Suprapubic skin (tissue), 3 donors: ENCODE measurements at regions not wholly inside any gene's neighbourhood (a gene's known extent, or its start where the extent isn't known, plus 50 kb on each side); places are given as distances from the start of the nearest gene placed in this dataset.

Experiments used
- EP300 ChIP-seq: sonication (generic); formaldehyde crosslinking; IDR thresholded peaks from one replicate; pipeline ENCODE4 v1.6.1; 2017; ENCODE audit warnings: antibody characterized with exemption
- TF ChIP-seq, protein P1 (sequence below), 2 donors: fragments of 200-600 bp in 1 of 2; fragments of 450-650 bp in 1 of 2; sonication (generic) in 1 of 2; IDR thresholded peaks; one replicate each; pipeline ENCODE4 v1.5.1; 2016 to 2019; ENCODE audit warnings: antibody characterized with exemption in 2 of 2, mild to moderate bottlenecking in 1 of 2, moderate library complexity in 1 of 2

DNA sequence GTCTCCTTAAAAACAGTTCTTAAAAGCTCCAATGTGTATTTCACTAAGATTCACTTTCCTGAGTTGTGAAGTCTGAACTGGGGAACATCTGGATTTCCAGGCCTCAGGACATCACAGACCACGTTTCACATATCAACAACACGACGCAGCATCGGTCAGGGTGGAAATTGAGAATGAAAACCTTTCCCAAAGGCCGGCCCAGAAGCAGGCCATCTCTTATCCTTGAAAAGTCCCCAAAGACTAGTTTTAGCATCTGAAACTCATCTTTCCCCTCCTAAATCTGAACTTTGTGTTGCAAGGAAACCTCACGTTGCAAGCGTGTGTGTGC lies 96.4 kb upstream of the COL5A1 start:
- TF ChIP-seq EP300: no peak
- TF ChIP-seq, protein P1, sequence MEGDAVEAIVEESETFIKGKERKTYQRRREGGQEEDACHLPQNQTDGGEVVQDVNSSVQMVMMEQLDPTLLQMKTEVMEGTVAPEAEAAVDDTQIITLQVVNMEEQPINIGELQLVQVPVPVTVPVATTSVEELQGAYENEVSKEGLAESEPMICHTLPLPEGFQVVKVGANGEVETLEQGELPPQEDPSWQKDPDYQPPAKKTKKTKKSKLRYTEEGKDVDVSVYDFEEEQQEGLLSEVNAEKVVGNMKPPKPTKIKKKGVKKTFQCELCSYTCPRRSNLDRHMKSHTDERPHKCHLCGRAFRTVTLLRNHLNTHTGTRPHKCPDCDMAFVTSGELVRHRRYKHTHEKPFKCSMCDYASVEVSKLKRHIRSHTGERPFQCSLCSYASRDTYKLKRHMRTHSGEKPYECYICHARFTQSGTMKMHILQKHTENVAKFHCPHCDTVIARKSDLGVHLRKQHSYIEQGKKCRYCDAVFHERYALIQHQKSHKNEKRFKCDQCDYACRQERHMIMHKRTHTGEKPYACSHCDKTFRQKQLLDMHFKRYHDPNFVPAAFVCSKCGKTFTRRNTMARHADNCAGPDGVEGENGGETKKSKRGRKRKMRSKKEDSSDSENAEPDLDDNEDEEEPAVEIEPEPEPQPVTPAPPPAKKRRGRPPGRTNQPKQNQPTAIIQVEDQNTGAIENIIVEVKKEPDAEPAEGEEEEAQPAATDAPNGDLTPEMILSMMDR (IDR thresholded peaks at IDR 0.05): no peak
